Thoracic aorta (tissue), 2 donors: ENCODE measurements at regions not wholly inside any gene's neighbourhood (a gene's known extent, or its start where the extent isn't known, plus 50 kb on each side); places are given as distances from the start of the nearest gene placed in this dataset.

Source experiments
- ATAC-seq: fragments of 150-250 bp; one replicate; pipeline ENCODE4 v1.8.0; 2017; ENCODE audit warnings: low read depth; ENCODE audit not compliant: insufficient number of reproducible peaks, low FRiP score
- DNase-seq: peaks from one replicate; pipeline ENCODE4 v3.0.0-alpha.2; 2020; ENCODE audit warnings: low spot score
- H3K27ac ChIP-seq, 2 donors: fragments of 200-600 bp; sonication (generic); 1 replicate in 1 of 2; 2 replicates in 1 of 2; pipeline ENCODE4 v1.5.1; 2016; ENCODE audit warnings: mild to moderate bottlenecking in 2 of 2, moderate library complexity in 2 of 2
- H3K27me3 ChIP-seq: fragments of 200-600 bp; sonication (generic); replicated peaks from 2 replicates; pipeline ENCODE4 v1.6.0; 2016; ENCODE audit warnings: mild to moderate bottlenecking; ENCODE audit not compliant: insufficient read depth
- H3K36me3 ChIP-seq: fragments of 200-600 bp; sonication (generic); one replicate; pipeline ENCODE4 v1.5.1; 2016
- H3K4me1 ChIP-seq, 2 donors: fragments of 200-600 bp; sonication (generic); 1 replicate in 1 of 2; 2 replicates in 1 of 2; pipeline versions ENCODE4 v1.5.1 to v1.6.0; 2016; ENCODE audit warnings: low read depth in 2 of 2, mild to moderate bottlenecking in 1 of 2; ENCODE audit not compliant: control insufficient read depth in 1 of 2
- H3K4me3 ChIP-seq: fragments of 200-600 bp; sonication (generic); 2 replicates; pipeline ENCODE4 v1.5.1; 2016; ENCODE audit warnings: mild to moderate bottlenecking
- H3K9me3 ChIP-seq: fragments of 200-600 bp; sonication (generic); 2 replicates; pipeline ENCODE4 v1.5.1; 2016
- CTCF ChIP-seq: fragments of 200-600 bp; sonication (generic); IDR thresholded peaks from one replicate; pipeline ENCODE4 v1.5.1; 2019; ENCODE audit warnings: antibody characterized with exemption

GRCh38 chr6:54621285-54621684 lies 225.3 kb upstream of the FAM83B start:
- DNase-seq (no peak), ATAC-seq (no peak)
- peak; percentile 48 for TF ChIP-seq CTCF

GRCh38 chr6:54624216-54624615 lies 222.4 kb upstream of the FAM83B start:
- DNase-seq (no peak), ATAC-seq (no peak)
- Histone ChIP-seq H3K27ac (no peak overlapping the region), H3K27me3 (no peaks in the 10 kb centered on the region), H3K9me3 (no peaks in the 10 kb centered on the region), H3K36me3 (no peaks in the 10 kb centered on the region), H3K4me3 (no peak overlapping the region), H3K4me1 (peaks cover 0 to 2% of the 10 kb centered on the region in 2 donors)
- TF ChIP-seq CTCF = no peak

More at GRCh38 chr6:54621285-54621684, 225.3 kb upstream of the FAM83B start:
- Histone ChIP-seq H3K4me3 (no peak overlapping the region), H3K36me3 (no peaks in the 10 kb centered on the region), H3K4me1 (peaks cover 9 to 27% of the 10 kb centered on the region in 2 donors), H3K27me3 (no peaks in the 10 kb centered on the region), H3K9me3 (no peaks in the 10 kb centered on the region), H3K27ac (no peak overlapping the region)

- TF ChIP-seq CTCF = no peak
- ATAC-seq = no peak
Measured at GRCh38 chr6:54624779-54625178, 221.8 kb upstream of the FAM83B start.

GRCh38 chr6:54629131-54629530 lies 217.4 kb upstream of the FAM83B start:
- ATAC-seq (no peak), DNase-seq (no peak)
- TF ChIP-seq CTCF = no peak
- no peaks in the 10 kb centered on the region for H3K36me3 ChIP-seq
- H3K4me3 ChIP-seq = no peak overlapping the region
- no peaks in the 10 kb centered on the region for H3K27me3 ChIP-seq
- H3K9me3 ChIP-seq = no peaks in the 10 kb centered on the region
- peaks cover 0 to 5% of the 10 kb centered on the region in 2 donors for H3K4me1 ChIP-seq
- H3K27ac ChIP-seq = no peak overlapping the region

More at GRCh38 chr6:54624779-54625178, 221.8 kb upstream of the FAM83B start:
- Histone ChIP-seq H3K27ac (no peak overlapping the region), H3K4me1 (no peaks in the 10 kb centered on the region), H3K36me3 (no peaks in the 10 kb centered on the region), H3K9me3 (no peaks in the 10 kb centered on the region), H3K27me3 (no peaks in the 10 kb centered on the region), H3K4me3 (no peak overlapping the region)
- DNase-seq = no peak

GRCh38 chr6:54632984-54633565 lies 213.5 kb upstream of the FAM83B start:
- H3K9me3 ChIP-seq = no peaks in the 10 kb centered on the region
- H3K27me3 ChIP-seq = no peaks in the 10 kb centered on the region
- no peak for DNase-seq
- no peaks in the 10 kb centered on the region for H3K36me3 ChIP-seq
- peaks cover 0 to 5% of the 10 kb centered on the region in 2 donors for H3K4me1 ChIP-seq
- no peak overlapping the region for H3K4me3 ChIP-seq
- TF ChIP-seq CTCF = no peak
- no peak for ATAC-seq
- no peak overlapping the region for H3K27ac ChIP-seq
